Gastrocnemius medialis (tissue), 4 donors: ENCODE measurements at regions not wholly inside any gene's neighbourhood (a gene's known extent, or its start where the extent isn't known, plus 50 kb on each side); places are given as distances from the start of the nearest gene placed in this dataset.
A peak's percentile ranks its signal among the peaks of the same experiment; 100 is the strongest.

Experiments
- ATAC-seq, 2 donors: fragments of 150-250 bp; one replicate each; pipeline ENCODE4 v1.9.1; 2016
- DNase-seq, 2 donors: peaks; one replicate each; pipeline ENCODE4 v3.0.0-alpha.2; 2019
- H3K27ac ChIP-seq, 4 donors: fragments of 200-600 bp; sonication (generic); 1 replicate in 1 of 4; 2 replicates in 3 of 4; pipeline ENCODE4 v1.5.1; 2016 to 2018; ENCODE audit warnings: mild to moderate bottlenecking in 2 of 4, moderate library complexity in 1 of 4
- H3K27me3 ChIP-seq, 3 donors: fragments of 200-600 bp; sonication (generic) in 2 of 3; 1 replicate in 1 of 3; 2 replicates in 2 of 3; pipeline versions ENCODE4 v1.5.1 to v1.6.0; 2016 to 2019; ENCODE audit warnings: mild to moderate bottlenecking in 1 of 3, moderate library complexity in 1 of 3
- H3K36me3 ChIP-seq, 2 donors: fragments of 200-600 bp; sonication (generic) in 1 of 2; one replicate each; pipeline ENCODE4 v1.5.1; 2017 to 2018
- H3K4me1 ChIP-seq, 2 donors: fragments of 200-600 bp; sonication (generic) in 1 of 2; one replicate each; pipeline ENCODE4 v1.5.1; 2016 to 2017; ENCODE audit warnings: mild to moderate bottlenecking in 2 of 2
- H3K4me3 ChIP-seq, 4 donors: fragments of 200-600 bp; sonication (generic) in 3 of 4; 1 replicate in 1 of 4; 2 replicates in 3 of 4; pipeline ENCODE4 v1.5.1; 2016 to 2019; ENCODE audit warnings: mild to moderate bottlenecking in 2 of 4
- H3K9me3 ChIP-seq, 3 donors: fragments of 200-600 bp; sonication (generic) in 2 of 3; 1 replicate in 1 of 3; 2 replicates in 2 of 3; pipeline ENCODE4 v1.5.1; 2016 to 2019
- CTCF ChIP-seq, 5 experiments: fragments of 450-650 bp in 3 of 5; fragments of 200-600 bp in 2 of 5; sonication (generic) in 2 of 5; IDR thresholded peaks in 4 of 5; conservative IDR thresholded peaks in 1 of 5; 1 replicate in 4 of 5; 2 replicates in 1 of 5; pipeline ENCODE4 v1.5.1; 2016 to 2019; ENCODE audit warnings: antibody characterized with exemption in 5 of 5, mild to moderate bottlenecking in 3 of 5, moderate library complexity in 3 of 5
- POLR2A ChIP-seq, 2 donors: fragments of 450-650 bp; IDR thresholded peaks; one replicate each; pipeline ENCODE4 v1.6.1; 2017; ENCODE audit warnings: antibody characterized with exemption in 2 of 2, mild to moderate bottlenecking in 2 of 2, moderate library complexity in 2 of 2
- in situ Hi-C, 4 donors: fragments of 200-750 bp; cut with MboI; loops; one replicate each; pipeline versions ENCODE4 v1.15.0 to v1.8.0; 2017; ENCODE audit warnings: low sequenced_read_pairs in 4 of 4
- intact Hi-C: fragments of 100-400 bp; cut with DNase I; formaldehyde crosslinking; loops from one replicate; pipeline ENCODE4 v1.15.1; 2023; ENCODE audit warnings: low total_unique reads

- no peak for ATAC-seq
- in situ Hi-C loops = no loop called here
Observed at GRCh38 chr13:76229281-76229680, 593.2 kb downstream of the LMO7 start.

GRCh38 chr13:76226941-76227340 is 590.8 kb downstream of the LMO7 start:
- DNase-seq (no peak), ATAC-seq (no peak)
- Histone ChIP-seq H3K4me3 (no peak overlapping the region), H3K27ac (no peak overlapping the region), H3K27me3 (no peaks in the 10 kb centered on the region), H3K4me1 (peaks cover 15 to 17% of the 10 kb centered on the region in 2 donors), H3K9me3 (no peaks in the 10 kb centered on the region), H3K36me3 (no peaks in the 10 kb centered on the region)
- intact Hi-C loops = no loop called here
- in situ Hi-C loops = no loop called here
- no peak for TF ChIP-seq POLR2A (IDR thresholded peaks at IDR 0.05)
- TF ChIP-seq CTCF (IDR thresholded peaks at IDR 0.05 in 4 of 5, conservative IDR thresholded peaks at IDR 0.05 in 1 of 5) = no peak

More at GRCh38 chr13:76229281-76229680, 593.2 kb downstream of the LMO7 start:
- peaks cover 15 to 17% of the 10 kb centered on the region in 2 donors for H3K4me1 ChIP-seq
- H3K4me3 ChIP-seq = no peak overlapping the region
- no peak overlapping the region for H3K27ac ChIP-seq
- TF ChIP-seq POLR2A (IDR thresholded peaks at IDR 0.05) = no peak
- TF ChIP-seq CTCF (IDR thresholded peaks at IDR 0.05 in 4 of 5, conservative IDR thresholded peaks at IDR 0.05 in 1 of 5) = no peak
- no peaks in the 10 kb centered on the region for H3K9me3 ChIP-seq
- no peaks in the 10 kb centered on the region for H3K36me3 ChIP-seq
- intact Hi-C loops = no loop called here
- no peaks in the 10 kb centered on the region for H3K27me3 ChIP-seq
- DNase-seq = no peak

GRCh38 chr13:76225815-76226489 is 589.8 kb downstream of the LMO7 start:
- no peaks in the 10 kb centered on the region for H3K9me3 ChIP-seq
- in situ Hi-C loops (no loop called here), intact Hi-C loops (no loop called here)
- peaks cover 15 to 17% of the 10 kb centered on the region in 2 donors for H3K4me1 ChIP-seq
- H3K36me3 ChIP-seq = no peaks in the 10 kb centered on the region
- no peak for TF ChIP-seq CTCF (IDR thresholded peaks at IDR 0.05 in 4 of 5, conservative IDR thresholded peaks at IDR 0.05 in 1 of 5)
- TF ChIP-seq POLR2A (IDR thresholded peaks at IDR 0.05) = no peak
- H3K4me3 ChIP-seq = no peak overlapping the region
- ATAC-seq = peak; percentile 97 to 99
- DNase-seq = peak; percentile 61 to 82
- no peaks in the 10 kb centered on the region for H3K27me3 ChIP-seq
- peak overlapping the region; percentile 27 to 65 (median 50) for H3K27ac ChIP-seq

- Histone ChIP-seq H3K27me3 (no peaks in the 10 kb centered on the region), H3K9me3 (no peaks in the 10 kb centered on the region), H3K4me3 (no peak overlapping the region), H3K27ac (no peak overlapping the region), H3K4me1 (peaks cover 15 to 17% of the 10 kb centered on the region in 2 donors), H3K36me3 (no peaks in the 10 kb centered on the region)
- ATAC-seq (no peak), DNase-seq (no peak)
- in situ Hi-C loops = no loop called here
- intact Hi-C loops = no loop called here
- no peak for TF ChIP-seq POLR2A (IDR thresholded peaks at IDR 0.05)
Observed at GRCh38 chr13:76223999-76224398, 587.9 kb downstream of the LMO7 start.

- no peak overlapping the region for H3K27ac ChIP-seq
- DNase-seq (no peak), ATAC-seq (no peak)
- H3K9me3 ChIP-seq = no peaks in the 10 kb centered on the region
- no peaks in the 10 kb centered on the region for H3K36me3 ChIP-seq
- no peaks in the 10 kb centered on the region for H3K27me3 ChIP-seq
- H3K4me1 ChIP-seq = peaks cover 15 to 17% of the 10 kb centered on the region in 2 donors
- intact Hi-C loops (no loop called here), in situ Hi-C loops (no loop called here)
- no peak overlapping the region for H3K4me3 ChIP-seq
- TF ChIP-seq CTCF (IDR thresholded peaks at IDR 0.05 in 4 of 5, conservative IDR thresholded peaks at IDR 0.05 in 1 of 5) (no peak), POLR2A (IDR thresholded peaks at IDR 0.05) (no peak)
Observed at GRCh38 chr13:76223565-76223964, 587.4 kb downstream of the LMO7 start.
